ENCODE measurements at regions not wholly inside any gene's neighbourhood (a gene's known extent, or its start where the extent isn't known, plus 50 kb on each side); places are given as distances from the start of the nearest gene placed in this dataset.

GRCh38 chr11:97143463-97143862 is 753.6 kb downstream of the JRKL start:
- TF ChIP-seq CTCF (IDR thresholded peaks at IDR 0.05 in 4 of 5, conservative IDR thresholded peaks at IDR 0.05 in 1 of 5) (no peak), POLR2A (IDR thresholded peaks at IDR 0.05) (no peak)

Measured in gastrocnemius medialis (tissue), 4 donors.